DMS153 (cell line): ENCODE measurements at regions not wholly inside any gene's neighbourhood (a gene's known extent, or its start where the extent isn't known, plus 50 kb on each side); places are given as distances from the start of the nearest gene placed in this dataset.
"Not testable (repeated sequence)": the region's sequence is repeated elsewhere in the genome, so short reads cannot be mapped to it uniquely, and the experiment has no call there.

Experiments used
- DNase-seq: peaks from one replicate; lab custom pipeline; 2025; lab: John Stamatoyannopoulos, UW

GRCh38 chr3:106398891-106399600 is 530.2 kb upstream of the CBLB start:
- DNase-seq = no peak

GRCh38 chr3:106399761-106400160 is 530.9 kb upstream of the CBLB start:
- no peak for DNase-seq

GRCh38 chr3:106401666-106402490 is 533.1 kb upstream of the CBLB start:
- DNase-seq = no peak

GRCh38 chr3:106403371-106404145 is 534.7 kb upstream of the CBLB start:
- DNase-seq = no peak

- no peak for DNase-seq
Measured at GRCh38 chr3:106413683-106414082, 544.9 kb upstream of the CBLB start.

- no peak for DNase-seq
Measured at GRCh38 chr3:106420628-106421027, 551.8 kb upstream of the CBLB start.

- DNase-seq = no peak
Measured at GRCh38 chr3:106421426-106421825, 552.6 kb upstream of the CBLB start.

- DNase-seq = no peak
Measured at GRCh38 chr3:106421909-106422308, 553.1 kb upstream of the CBLB start.

GRCh38 chr3:106423321-106424225 is 554.8 kb upstream of the CBLB start:
- no peak for DNase-seq

- no peak for DNase-seq
Measured at GRCh38 chr3:106425026-106425425, 556.2 kb upstream of the CBLB start.

GRCh38 chr3:106425916-106426315 is 557.1 kb upstream of the CBLB start:
- no peak for DNase-seq

GRCh38 chr3:106428565-106428994 is 559.8 kb upstream of the CBLB start:
- no peak for DNase-seq

GRCh38 chr3:106431721-106432120 is 562.9 kb upstream of the CBLB start:
- DNase-seq = no peak

- DNase-seq = no peak
Measured at GRCh38 chr3:106435899-106436453, 567.2 kb upstream of the CBLB start.

GRCh38 chr3:106438887-106439286 is 570.1 kb upstream of the CBLB start:
- no peak for DNase-seq

GRCh38 chr3:106440672-106441071 is 571.9 kb upstream of the CBLB start:
- no peak for DNase-seq

- DNase-seq = no peak
Measured at GRCh38 chr3:106446271-106446670, 577.5 kb upstream of the CBLB start.

GRCh38 chr3:106447723-106448301 is 579.0 kb upstream of the CBLB start:
- no peak for DNase-seq

GRCh38 chr3:106448372-106448966 is 579.7 kb upstream of the CBLB start:
- DNase-seq = not testable (repeated sequence)

- no peak for DNase-seq
Measured at GRCh38 chr3:106452096-106452495, 583.3 kb upstream of the CBLB start.
